ENCODE measurements at regions not wholly inside any gene's neighbourhood (a gene's known extent, or its start where the extent isn't known, plus 50 kb on each side); places are given as distances from the start of the nearest gene placed in this dataset.

GRCh38 chr6:80625405-80625804 lies 518.9 kb downstream of the BCKDHB start:
- H3K9me3 ChIP-seq (ENCODE audit: control insufficient read depth, insufficient read depth, low read depth, low read length), result no peaks in the 10 kb centered on the region
- no peaks in the 10 kb centered on the region for H3K4me1 ChIP-seq (ENCODE audit: control insufficient read depth, insufficient read depth, low read length)
- POLR2A ChIA-PET, result no interaction called here
- TF ChIP-seq, protein P1, sequence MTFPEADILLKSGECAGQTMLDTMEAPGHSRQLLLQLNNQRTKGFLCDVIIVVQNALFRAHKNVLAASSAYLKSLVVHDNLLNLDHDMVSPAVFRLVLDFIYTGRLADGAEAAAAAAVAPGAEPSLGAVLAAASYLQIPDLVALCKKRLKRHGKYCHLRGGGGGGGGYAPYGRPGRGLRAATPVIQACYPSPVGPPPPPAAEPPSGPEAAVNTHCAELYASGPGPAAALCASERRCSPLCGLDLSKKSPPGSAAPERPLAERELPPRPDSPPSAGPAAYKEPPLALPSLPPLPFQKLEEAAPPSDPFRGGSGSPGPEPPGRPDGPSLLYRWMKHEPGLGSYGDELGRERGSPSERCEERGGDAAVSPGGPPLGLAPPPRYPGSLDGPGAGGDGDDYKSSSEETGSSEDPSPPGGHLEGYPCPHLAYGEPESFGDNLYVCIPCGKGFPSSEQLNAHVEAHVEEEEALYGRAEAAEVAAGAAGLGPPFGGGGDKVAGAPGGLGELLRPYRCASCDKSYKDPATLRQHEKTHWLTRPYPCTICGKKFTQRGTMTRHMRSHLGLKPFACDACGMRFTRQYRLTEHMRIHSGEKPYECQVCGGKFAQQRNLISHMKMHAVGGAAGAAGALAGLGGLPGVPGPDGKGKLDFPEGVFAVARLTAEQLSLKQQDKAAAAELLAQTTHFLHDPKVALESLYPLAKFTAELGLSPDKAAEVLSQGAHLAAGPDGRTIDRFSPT (tag by site-specific recombination; IDR thresholded peaks at IDR 0.05), result no peak
- TF ChIP-seq SETDB1 (IDR thresholded peaks at IDR 0.05; ENCODE audit: insufficient read length, low read length), result peak; percentile 95
- CTCF ChIA-PET, result no interaction called here
- no peak overlapping the region for H3K27ac ChIP-seq (ENCODE audit: extremely low read depth, low read depth, low read length)
- H3K4me3 ChIP-seq (ENCODE audit: low read depth, low read length), result no peak overlapping the region
- H3K36me3 ChIP-seq (ENCODE audit: control insufficient read depth in 2 of 2, insufficient read depth in 1 of 2, low read length in 2 of 2), result no peaks in the 10 kb centered on the region

DNA sequence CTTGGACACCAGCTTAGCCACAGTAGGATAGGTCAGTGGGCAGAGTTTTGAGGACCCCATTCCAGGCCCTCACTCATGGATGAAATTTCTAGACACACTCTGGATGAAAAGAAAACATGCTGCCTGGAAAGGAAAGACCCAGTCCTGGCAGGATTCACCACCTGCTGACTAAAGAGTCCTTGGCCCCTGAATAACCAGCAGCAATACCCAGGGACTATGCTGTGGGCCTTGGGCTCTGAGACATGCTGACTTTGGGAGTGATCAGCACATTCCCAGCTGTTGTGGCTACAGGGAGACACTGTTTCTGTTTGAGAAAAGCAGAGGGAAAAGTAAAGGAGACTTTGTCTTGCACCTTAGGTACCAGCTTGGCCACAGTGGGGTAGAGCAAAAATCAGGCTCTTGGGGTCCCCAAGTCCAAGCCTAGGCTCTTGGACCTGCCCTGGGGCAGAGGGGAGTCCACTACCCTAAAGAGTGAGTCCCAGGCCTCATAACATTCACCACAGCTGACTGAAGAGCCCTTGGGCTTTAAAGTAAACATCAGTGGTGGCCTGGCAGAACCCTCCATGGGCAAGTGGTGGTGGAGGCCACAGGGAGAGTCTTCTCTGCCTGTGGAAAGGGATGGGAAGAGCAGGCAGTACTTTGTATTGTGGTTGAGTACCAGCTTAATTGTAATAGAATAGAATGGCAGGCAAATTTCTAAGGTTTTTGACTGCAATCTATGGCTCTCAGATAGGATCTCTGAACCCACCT lies 516.8 kb downstream of the BCKDHB start:
- ChIA-PET CTCF (no interaction called here), POLR2A (no interaction called here)
- Histone ChIP-seq H3K36me3 (ENCODE audit: control insufficient read depth in 2 of 2, insufficient read depth in 1 of 2, low read length in 2 of 2) (no peaks in the 10 kb centered on the region), H3K4me3 (ENCODE audit: low read depth, low read length) (no peak overlapping the region), H3K27ac (ENCODE audit: extremely low read depth, low read depth, low read length) (no peak overlapping the region), H3K9me3 (ENCODE audit: control insufficient read depth, insufficient read depth, low read depth, low read length) (no peaks in the 10 kb centered on the region), H3K4me1 (ENCODE audit: control insufficient read depth, insufficient read depth, low read length) (no peaks in the 10 kb centered on the region)
- no peak for TF ChIP-seq ZBTB8A (tag by site-specific recombination; IDR thresholded peaks at IDR 0.05)
- TF ChIP-seq, protein P2, sequence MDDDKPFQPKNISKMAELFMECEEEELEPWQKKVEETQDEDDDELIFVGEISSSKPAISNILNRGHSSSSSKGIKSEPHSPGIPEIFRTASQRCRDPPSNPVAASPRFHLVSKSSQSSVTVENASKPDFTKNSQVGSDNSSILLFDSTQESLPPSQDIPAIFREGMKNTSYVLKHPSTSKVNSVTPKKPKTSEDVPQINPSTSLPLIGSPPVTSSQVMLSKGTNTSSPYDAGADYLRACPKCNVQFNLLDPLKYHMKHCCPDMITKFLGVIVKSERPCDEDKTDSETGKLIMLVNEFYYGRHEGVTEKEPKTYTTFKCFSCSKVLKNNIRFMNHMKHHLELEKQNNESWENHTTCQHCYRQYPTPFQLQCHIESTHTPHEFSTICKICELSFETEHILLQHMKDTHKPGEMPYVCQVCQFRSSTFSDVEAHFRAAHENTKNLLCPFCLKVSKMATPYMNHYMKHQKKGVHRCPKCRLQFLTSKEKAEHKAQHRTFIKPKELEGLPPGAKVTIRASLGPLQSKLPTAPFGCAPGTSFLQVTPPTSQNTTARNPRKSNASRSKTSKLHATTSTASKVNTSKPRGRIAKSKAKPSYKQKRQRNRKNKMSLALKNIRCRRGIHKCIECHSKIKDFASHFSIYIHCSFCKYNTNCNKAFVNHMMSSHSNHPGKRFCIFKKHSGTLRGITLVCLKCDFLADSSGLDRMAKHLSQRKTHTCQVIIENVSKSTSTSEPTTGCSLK (tag by site-specific recombination; IDR thresholded peaks at IDR 0.05), result no peak
- TF ChIP-seq, protein P3, sequence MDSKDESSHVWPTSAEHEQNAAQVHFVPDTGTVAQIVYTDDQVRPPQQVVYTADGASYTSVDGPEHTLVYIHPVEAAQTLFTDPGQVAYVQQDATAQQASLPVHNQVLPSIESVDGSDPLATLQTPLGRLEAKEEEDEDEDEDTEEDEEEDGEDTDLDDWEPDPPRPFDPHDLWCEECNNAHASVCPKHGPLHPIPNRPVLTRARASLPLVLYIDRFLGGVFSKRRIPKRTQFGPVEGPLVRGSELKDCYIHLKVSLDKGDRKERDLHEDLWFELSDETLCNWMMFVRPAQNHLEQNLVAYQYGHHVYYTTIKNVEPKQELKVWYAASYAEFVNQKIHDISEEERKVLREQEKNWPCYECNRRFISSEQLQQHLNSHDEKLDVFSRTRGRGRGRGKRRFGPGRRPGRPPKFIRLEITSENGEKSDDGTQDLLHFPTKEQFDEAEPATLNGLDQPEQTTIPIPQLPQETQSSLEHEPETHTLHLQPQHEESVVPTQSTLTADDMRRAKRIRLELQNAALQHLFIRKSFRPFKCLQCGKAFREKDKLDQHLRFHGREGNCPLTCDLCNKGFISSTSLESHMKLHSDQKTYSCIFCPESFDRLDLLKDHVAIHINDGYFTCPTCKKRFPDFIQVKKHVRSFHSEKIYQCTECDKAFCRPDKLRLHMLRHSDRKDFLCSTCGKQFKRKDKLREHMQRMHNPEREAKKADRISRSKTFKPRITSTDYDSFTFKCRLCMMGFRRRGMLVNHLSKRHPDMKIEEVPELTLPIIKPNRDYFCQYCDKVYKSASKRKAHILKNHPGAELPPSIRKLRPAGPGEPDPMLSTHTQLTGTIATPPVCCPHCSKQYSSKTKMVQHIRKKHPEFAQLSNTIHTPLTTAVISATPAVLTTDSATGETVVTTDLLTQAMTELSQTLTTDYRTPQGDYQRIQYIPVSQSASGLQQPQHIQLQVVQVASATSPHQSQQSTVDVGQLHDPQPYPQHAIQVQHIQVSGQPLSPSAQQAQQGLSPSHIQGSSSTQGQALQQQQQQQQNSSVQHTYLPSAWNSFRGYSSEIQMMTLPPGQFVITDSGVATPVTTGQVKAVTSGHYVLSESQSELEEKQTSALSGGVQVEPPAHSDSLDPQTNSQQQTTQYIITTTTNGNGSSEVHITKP (tag by site-specific recombination; IDR thresholded peaks at IDR 0.05), result no peak
- no peak for TF ChIP-seq ZNF138 (tag by site-specific recombination; IDR thresholded peaks at IDR 0.05; ENCODE audit: borderline replicate concordance)
- TF ChIP-seq, protein P4, sequence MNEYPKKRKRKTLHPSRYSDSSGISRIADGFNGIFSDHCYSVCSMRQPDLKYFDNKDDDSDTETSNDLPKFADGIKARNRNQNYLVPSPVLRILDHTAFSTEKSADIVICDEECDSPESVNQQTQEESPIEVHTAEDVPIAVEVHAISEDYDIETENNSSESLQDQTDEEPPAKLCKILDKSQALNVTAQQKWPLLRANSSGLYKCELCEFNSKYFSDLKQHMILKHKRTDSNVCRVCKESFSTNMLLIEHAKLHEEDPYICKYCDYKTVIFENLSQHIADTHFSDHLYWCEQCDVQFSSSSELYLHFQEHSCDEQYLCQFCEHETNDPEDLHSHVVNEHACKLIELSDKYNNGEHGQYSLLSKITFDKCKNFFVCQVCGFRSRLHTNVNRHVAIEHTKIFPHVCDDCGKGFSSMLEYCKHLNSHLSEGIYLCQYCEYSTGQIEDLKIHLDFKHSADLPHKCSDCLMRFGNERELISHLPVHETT (tag by site-specific recombination; IDR thresholded peaks at IDR 0.05), result no peak
- TF ChIP-seq ZNF664 (tag by site-specific recombination; IDR thresholded peaks at IDR 0.05), result no peak
- no peak for TF ChIP-seq ZSCAN5A (tag by site-specific recombination; IDR thresholded peaks at IDR 0.05)
- TF ChIP-seq ZNF18 (tag by site-specific recombination; IDR thresholded peaks at IDR 0.05), result no peak
- TF ChIP-seq, protein P5, sequence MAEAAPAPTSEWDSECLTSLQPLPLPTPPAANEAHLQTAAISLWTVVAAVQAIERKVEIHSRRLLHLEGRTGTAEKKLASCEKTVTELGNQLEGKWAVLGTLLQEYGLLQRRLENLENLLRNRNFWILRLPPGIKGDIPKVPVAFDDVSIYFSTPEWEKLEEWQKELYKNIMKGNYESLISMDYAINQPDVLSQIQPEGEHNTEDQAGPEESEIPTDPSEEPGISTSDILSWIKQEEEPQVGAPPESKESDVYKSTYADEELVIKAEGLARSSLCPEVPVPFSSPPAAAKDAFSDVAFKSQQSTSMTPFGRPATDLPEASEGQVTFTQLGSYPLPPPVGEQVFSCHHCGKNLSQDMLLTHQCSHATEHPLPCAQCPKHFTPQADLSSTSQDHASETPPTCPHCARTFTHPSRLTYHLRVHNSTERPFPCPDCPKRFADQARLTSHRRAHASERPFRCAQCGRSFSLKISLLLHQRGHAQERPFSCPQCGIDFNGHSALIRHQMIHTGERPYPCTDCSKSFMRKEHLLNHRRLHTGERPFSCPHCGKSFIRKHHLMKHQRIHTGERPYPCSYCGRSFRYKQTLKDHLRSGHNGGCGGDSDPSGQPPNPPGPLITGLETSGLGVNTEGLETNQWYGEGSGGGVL (tag by site-specific recombination; IDR thresholded peaks at IDR 0.05), result no peak
- TF ChIP-seq ZBTB49 (tag by site-specific recombination; IDR thresholded peaks at IDR 0.05; ENCODE audit: low read depth), result no peak
- no peak for TF ChIP-seq GLI4 (tag by site-specific recombination; IDR thresholded peaks at IDR 0.05)
- no peak for TF ChIP-seq ZNF555 (tag by site-specific recombination; conservative IDR thresholded peaks at IDR 0.05)
- no peak for TF ChIP-seq ZNF391 (tag by site-specific recombination; IDR thresholded peaks at IDR 0.05; ENCODE audit: borderline replicate concordance, low read depth)
